OCI-LY3 (cell line): ENCODE measurements at regions not wholly inside any gene's neighbourhood (a gene's known extent, or its start where the extent isn't known, plus 50 kb on each side); places are given as distances from the start of the nearest gene placed in this dataset.

Experiments used
- EZH2phosphoT487 ChIP-seq: fragments of 200-600 bp; shearing (Covaris generic); IDR thresholded peaks from 2 replicates; pipeline ENCODE4 v1.6.1; 2018; ENCODE audit warnings: antibody characterized with exemption, mixed run types, low read depth
- TF ChIP-seq, protein P1 (sequence below): fragments of 200-600, 300-600 bp; sonication (generic); IDR thresholded peaks from 2 replicates; pipeline ENCODE4 v1.5.1; 2014; ENCODE audit warnings: antibody characterized with exemption, low read length, low read depth

DNA sequence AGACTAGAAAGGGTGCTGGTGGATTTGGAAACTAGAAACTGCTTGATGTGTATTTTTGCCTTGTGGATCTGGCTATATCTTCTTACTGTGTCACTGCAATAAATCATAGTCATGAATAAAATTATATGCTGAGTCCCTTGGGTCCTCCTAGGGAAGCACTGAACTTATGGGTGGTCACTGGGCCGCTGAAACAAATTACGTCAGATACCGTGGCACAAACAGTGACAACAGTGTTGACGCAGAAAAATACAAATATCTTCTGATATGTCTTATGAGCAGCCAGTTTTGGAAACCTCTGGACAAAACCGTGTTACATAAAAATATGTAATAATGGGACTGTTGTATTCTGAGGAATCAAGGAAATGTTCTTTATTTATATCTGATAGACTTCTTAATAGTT, 260.1 kb upstream of the SORCS1 start:
- TF ChIP-seq, protein P1, sequence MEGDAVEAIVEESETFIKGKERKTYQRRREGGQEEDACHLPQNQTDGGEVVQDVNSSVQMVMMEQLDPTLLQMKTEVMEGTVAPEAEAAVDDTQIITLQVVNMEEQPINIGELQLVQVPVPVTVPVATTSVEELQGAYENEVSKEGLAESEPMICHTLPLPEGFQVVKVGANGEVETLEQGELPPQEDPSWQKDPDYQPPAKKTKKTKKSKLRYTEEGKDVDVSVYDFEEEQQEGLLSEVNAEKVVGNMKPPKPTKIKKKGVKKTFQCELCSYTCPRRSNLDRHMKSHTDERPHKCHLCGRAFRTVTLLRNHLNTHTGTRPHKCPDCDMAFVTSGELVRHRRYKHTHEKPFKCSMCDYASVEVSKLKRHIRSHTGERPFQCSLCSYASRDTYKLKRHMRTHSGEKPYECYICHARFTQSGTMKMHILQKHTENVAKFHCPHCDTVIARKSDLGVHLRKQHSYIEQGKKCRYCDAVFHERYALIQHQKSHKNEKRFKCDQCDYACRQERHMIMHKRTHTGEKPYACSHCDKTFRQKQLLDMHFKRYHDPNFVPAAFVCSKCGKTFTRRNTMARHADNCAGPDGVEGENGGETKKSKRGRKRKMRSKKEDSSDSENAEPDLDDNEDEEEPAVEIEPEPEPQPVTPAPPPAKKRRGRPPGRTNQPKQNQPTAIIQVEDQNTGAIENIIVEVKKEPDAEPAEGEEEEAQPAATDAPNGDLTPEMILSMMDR, result no peak
- no peak for TF ChIP-seq EZH2phosphoT487
